Neural cell (in vitro differentiated cells): ENCODE measurements at regions not wholly inside any gene's neighbourhood (a gene's known extent, or its start where the extent isn't known, plus 50 kb on each side); places are given as distances from the start of the nearest gene placed in this dataset.

Experiments used
- H2AFZ ChIP-seq: fragments of 200-600, 300-800 bp; sonication (generic), shearing (Covaris generic); 2 replicates; pipeline ENCODE4 v1.6.0; 2014; ENCODE audit warnings: low read depth, mild to moderate bottlenecking, antibody characterized with exemption, low read length, moderate library complexity
- H3F3A ChIP-seq: fragments of 200-600 bp; shearing (Covaris generic); 2 replicates; pipeline ENCODE4 v1.6.1; 2016; ENCODE audit warnings: mild to moderate bottlenecking, moderate library complexity, mixed read lengths, antibody characterized with exemption, low read length; ENCODE audit not compliant: insufficient read depth, poor library complexity, severe bottlenecking
- H3K27ac ChIP-seq: fragments of 200-600, 300-800 bp; sonication (generic), shearing (Covaris generic); 2 replicates; pipeline ENCODE4 v1.5.1; 2014; ENCODE audit warnings: mild to moderate bottlenecking, low read length, moderate library complexity
- H3K27me3 ChIP-seq: fragments of 300-800, 200-600 bp; sonication (generic), shearing (Covaris generic); 2 replicates; pipeline ENCODE4 v1.6.0; 2014; ENCODE audit warnings: mild to moderate bottlenecking, low read depth, low read length, moderate library complexity; ENCODE audit not compliant: insufficient read depth
- H3K36me3 ChIP-seq: fragments of 300-800, 200-600 bp; sonication (generic), shearing (Covaris generic); 2 replicates; pipeline ENCODE4 v1.5.1; 2014; ENCODE audit warnings: mild to moderate bottlenecking, antibody characterized with exemption, low read length, moderate library complexity; ENCODE audit not compliant: insufficient read depth
- H3K4me2 ChIP-seq: fragments of 300-800, 200-600 bp; sonication (generic), shearing (Covaris generic); 2 replicates; pipeline ENCODE4 v1.6.0; 2014; ENCODE audit warnings: mild to moderate bottlenecking, low read length
- H3K4me3 ChIP-seq: fragments of 300-800, 200-600 bp; sonication (generic), shearing (Covaris generic); 2 replicates; pipeline ENCODE4 v1.5.1; 2014; ENCODE audit warnings: mild to moderate bottlenecking, low read length, moderate library complexity
- H3K79me2 ChIP-seq: fragments of 200-600 bp; shearing (Covaris generic); replicated peaks from 2 replicates; pipeline ENCODE4 v1.6.0; 2014; ENCODE audit warnings: mild to moderate bottlenecking, low read length, moderate library complexity; ENCODE audit not compliant: insufficient read depth
- H3K9ac ChIP-seq: fragments of 300-800, 200-600 bp; sonication (generic), shearing (Covaris generic); 2 replicates; pipeline ENCODE4 v1.6.1; 2016; ENCODE audit warnings: mild to moderate bottlenecking, low read length, mixed read lengths
- H3K9me2 ChIP-seq: fragments of 200-600 bp; shearing (Covaris generic); 2 replicates; pipeline ENCODE4 v1.6.1; 2016; ENCODE audit warnings: mild to moderate bottlenecking, low read length, mixed read lengths; ENCODE audit not compliant: insufficient read depth
- H3K9me3 ChIP-seq: fragments of 200-600, 300-800 bp; sonication (generic), shearing (Covaris generic); 2 replicates; pipeline ENCODE4 v1.6.1; 2016; ENCODE audit warnings: mild to moderate bottlenecking, mixed run types, low read length, moderate library complexity, mixed read lengths
- H4K20me1 ChIP-seq: fragments of 200-600 bp; shearing (Covaris generic); 2 replicates; pipeline ENCODE4 v1.6.1; 2016; ENCODE audit warnings: mild to moderate bottlenecking, mixed run types; ENCODE audit not compliant: insufficient read depth
- CTCF ChIP-seq: fragments of 450-650 bp; IDR thresholded peaks from 2 replicates; pipeline ENCODE4 v1.5.1; 2014; ENCODE audit warnings: antibody characterized with exemption, mild to moderate bottlenecking, moderate library complexity; ENCODE audit not compliant: poor library complexity, severe bottlenecking
- EP300 ChIP-seq: fragments of 450-650 bp; conservative IDR thresholded peaks from 2 replicates; pipeline ENCODE4 v1.6.1; 2014; ENCODE audit warnings: antibody characterized with exemption, mild to moderate bottlenecking, moderate library complexity; ENCODE audit not compliant: poor library complexity, severe bottlenecking
- EZH2 ChIP-seq: fragments of 200-600, 300-800 bp; shearing (Covaris generic), sonication (generic); IDR thresholded peaks from 2 replicates; pipeline ENCODE4 v1.6.1; 2014; ENCODE audit warnings: antibody characterized with exemption, low read length, borderline replicate concordance, mild to moderate bottlenecking; ENCODE audit not compliant: insufficient read depth, poor library complexity, severe bottlenecking
- MXI1 ChIP-seq: fragments of 450-650 bp; conservative IDR thresholded peaks from 2 replicates; pipeline ENCODE4 v1.6.1; 2014; ENCODE audit warnings: antibody characterized with exemption, mild to moderate bottlenecking; ENCODE audit not compliant: poor library complexity, severe bottlenecking
- POLR2AphosphoS5 ChIP-seq: IDR thresholded peaks from 2 replicates; pipeline ENCODE4 v1.6.1; 2012
- RAD21 ChIP-seq: fragments of 450-650 bp; conservative IDR thresholded peaks from 2 replicates; pipeline ENCODE4 v1.6.1; 2014; ENCODE audit warnings: antibody characterized with exemption, mild to moderate bottlenecking, moderate library complexity
- REST ChIP-seq: IDR thresholded peaks from 2 replicates; pipeline ENCODE4 v1.6.1; 2012; ENCODE audit warnings: borderline replicate concordance
- SMC3 ChIP-seq: fragments of 450-650 bp; conservative IDR thresholded peaks from 2 replicates; pipeline ENCODE4 v1.6.1; 2014; ENCODE audit warnings: antibody characterized with exemption, mild to moderate bottlenecking, moderate library complexity; ENCODE audit not compliant: poor library complexity
- TAF1 ChIP-seq: IDR thresholded peaks from 2 replicates; pipeline ENCODE4 v1.6.1; 2012; ENCODE audit warnings: low read depth

GRCh38 chr2:239600001-239600593 lies 199.3 kb upstream of the HDAC4 start:
- Histone ChIP-seq H3K79me2 (no peaks in the 10 kb centered on the region), H3K36me3 (no peaks in the 10 kb centered on the region), H3K4me3 (no peak overlapping the region), H2AFZ (no peak overlapping the region), H3K4me2 (no peak overlapping the region), H3K9me2 (no peaks in the 10 kb centered on the region), H3K27ac (no peak overlapping the region), H3F3A (no peaks in the 10 kb centered on the region), H3K9me3 (no peaks in the 10 kb centered on the region), H3K9ac (no peak overlapping the region), H3K27me3 (no peaks in the 10 kb centered on the region), H4K20me1 (no peaks in the 10 kb centered on the region)
- TF ChIP-seq POLR2AphosphoS5, result peak; percentile 8
- TF ChIP-seq EZH2, result no peak

- Histone ChIP-seq H3F3A (no peaks in the 10 kb centered on the region), H3K9me2 (no peaks in the 10 kb centered on the region), H3K27me3 (no peaks in the 10 kb centered on the region), H3K79me2 (no peaks in the 10 kb centered on the region), H3K4me3 (no peak overlapping the region), H4K20me1 (no peaks in the 10 kb centered on the region), H3K4me2 (no peak overlapping the region), H3K9me3 (no peaks in the 10 kb centered on the region), H3K9ac (no peak overlapping the region), H2AFZ (no peak overlapping the region), H3K36me3 (no peaks in the 10 kb centered on the region), H3K27ac (no peak overlapping the region)
- no peak for TF ChIP-seq SMC3
- no peak for TF ChIP-seq RAD21
- no peak for TF ChIP-seq CTCF
- TF ChIP-seq TAF1, result no peak
- no peak for TF ChIP-seq REST
- no peak for TF ChIP-seq POLR2AphosphoS5
- no peak for TF ChIP-seq EZH2
- no peak for TF ChIP-seq EP300
- no peak for TF ChIP-seq MXI1
Observed at GRCh38 chr2:239599299-239599698, 198.5 kb upstream of the HDAC4 start.

- Histone ChIP-seq H4K20me1 (no peaks in the 10 kb centered on the region), H3K27ac (no peak overlapping the region), H2AFZ (no peak overlapping the region), H3K9ac (no peak overlapping the region), H3F3A (no peaks in the 10 kb centered on the region), H3K27me3 (no peaks in the 10 kb centered on the region), H3K36me3 (no peaks in the 10 kb centered on the region), H3K4me2 (no peak overlapping the region), H3K4me3 (no peak overlapping the region), H3K9me2 (no peaks in the 10 kb centered on the region), H3K9me3 (no peaks in the 10 kb centered on the region), H3K79me2 (no peaks in the 10 kb centered on the region)
- TF ChIP-seq CTCF, result no peak
- TF ChIP-seq TAF1, result no peak
- TF ChIP-seq SMC3, result no peak
- TF ChIP-seq EZH2, result no peak
- TF ChIP-seq MXI1, result no peak
- TF ChIP-seq REST, result no peak
- TF ChIP-seq RAD21, result no peak
- no peak for TF ChIP-seq POLR2AphosphoS5
- TF ChIP-seq EP300, result no peak
Observed at GRCh38 chr2:239598732-239599090, 197.9 kb upstream of the HDAC4 start.
